ENCODE measurements at regions not wholly inside any gene's neighbourhood (a gene's known extent, or its start where the extent isn't known, plus 50 kb on each side); places are given as distances from the start of the nearest gene placed in this dataset.

DNA sequence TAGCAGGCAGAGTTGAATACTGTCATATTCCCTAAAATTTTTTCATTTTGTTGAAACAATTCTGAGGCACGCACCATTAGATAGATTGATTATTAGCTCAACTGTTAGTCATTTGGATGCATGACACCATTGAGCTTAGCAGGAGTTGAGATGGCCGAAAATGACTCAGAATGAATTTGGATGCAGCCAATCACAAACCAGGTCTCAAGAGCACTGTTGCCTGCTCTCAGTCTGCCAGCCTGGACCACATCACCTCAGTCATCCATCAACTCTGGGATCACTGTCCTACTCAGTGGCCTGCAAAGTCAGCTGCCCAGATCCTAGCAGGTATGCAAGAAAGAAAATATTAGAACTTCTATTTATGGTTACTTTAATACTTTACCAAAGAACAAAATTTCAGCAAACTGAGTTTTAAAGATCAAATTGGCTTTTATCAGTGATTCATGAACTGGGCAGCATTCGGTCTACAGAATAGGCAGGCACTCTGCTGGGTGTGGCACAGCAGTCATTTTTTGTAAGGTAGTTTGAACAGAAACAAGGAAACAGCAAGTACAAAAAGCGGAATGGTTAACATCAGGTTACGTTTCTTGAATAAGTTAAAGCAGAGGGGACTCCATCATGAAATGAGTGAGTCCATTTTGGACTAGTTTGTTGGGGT is 152.7 kb upstream of the ARHGAP28 start:
- Histone ChIP-seq H3K9me1 (ENCODE audit: control insufficient read depth, insufficient read depth, low read length) (no peaks in the 10 kb centered on the region), H3K9me3 (replicated peaks; ENCODE audit: control insufficient read depth, insufficient read depth, low read depth, low read length) (no peaks in the 10 kb centered on the region), H3K27me3 (ENCODE audit: control insufficient read depth in 2 of 2, insufficient read depth in 2 of 2, low read length in 2 of 2) (peaks cover 0 to 4% of the 10 kb centered on the region in 2 experiments; a peak in 1 of 5 replicates), H3K36me3 (ENCODE audit: control insufficient read depth, insufficient read depth, low read length) (no peaks in the 10 kb centered on the region), H4K20me1 (replicated peaks; ENCODE audit: control insufficient read depth, insufficient read depth, low read length) (no peaks in the 10 kb centered on the region), H3K4me2 (ENCODE audit: insufficient read depth, low read length) (no peak overlapping the region), H3K4me1 (replicated peaks in 1 of 2; ENCODE audit: control insufficient read depth in 2 of 2, insufficient read depth in 2 of 2, low read length in 2 of 2) (no peaks in the 10 kb centered on the region), H3K79me2 (ENCODE audit: control insufficient read depth, insufficient read depth, low read length) (no peaks in the 10 kb centered on the region), H3K27ac (ENCODE audit: extremely low read depth, low read depth, low read length) (no peak overlapping the region), H2AFZ (ENCODE audit: low read depth, low read length) (no peak overlapping the region), H3K9ac (ENCODE audit: insufficient read depth in 1 of 2, low read depth in 2 of 2, low read length in 2 of 2) (no peak overlapping the region), H3K4me3 (no peak overlapping the region)
- BruUV-seq (replicated peaks), result no TSS peak
- no peak for FAIRE-seq
- in situ Hi-C loops (cut with MboI) (no loop called here), intact Hi-C loops (cut with micrococcal nuclease) (no loop called here)
- TF ChIP-seq ZFP1 (CRISPR knock-in tag; IDR thresholded peaks at IDR 0.05) (no peak), ZNF584 (CRISPR knock-in tag; IDR thresholded peaks at IDR 0.05; ENCODE audit: low read depth) (no peak), RNF2 (IDR thresholded peaks at IDR 0.05) (no peak), MTA2 (IDR thresholded peaks at IDR 0.05; ENCODE audit: low read depth) (no peak), MXI1 (IDR thresholded peaks at IDR 0.05; ENCODE audit: low read depth, low read length) (no peak)
- TF ChIP-seq, protein P1, sequence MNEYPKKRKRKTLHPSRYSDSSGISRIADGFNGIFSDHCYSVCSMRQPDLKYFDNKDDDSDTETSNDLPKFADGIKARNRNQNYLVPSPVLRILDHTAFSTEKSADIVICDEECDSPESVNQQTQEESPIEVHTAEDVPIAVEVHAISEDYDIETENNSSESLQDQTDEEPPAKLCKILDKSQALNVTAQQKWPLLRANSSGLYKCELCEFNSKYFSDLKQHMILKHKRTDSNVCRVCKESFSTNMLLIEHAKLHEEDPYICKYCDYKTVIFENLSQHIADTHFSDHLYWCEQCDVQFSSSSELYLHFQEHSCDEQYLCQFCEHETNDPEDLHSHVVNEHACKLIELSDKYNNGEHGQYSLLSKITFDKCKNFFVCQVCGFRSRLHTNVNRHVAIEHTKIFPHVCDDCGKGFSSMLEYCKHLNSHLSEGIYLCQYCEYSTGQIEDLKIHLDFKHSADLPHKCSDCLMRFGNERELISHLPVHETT (CRISPR knock-in tag; conservative IDR thresholded peaks at IDR 0.05 in 1 of 2, IDR thresholded peaks at IDR 0.05 in 1 of 2), result no peak
- TF ChIP-seq, protein P2, sequence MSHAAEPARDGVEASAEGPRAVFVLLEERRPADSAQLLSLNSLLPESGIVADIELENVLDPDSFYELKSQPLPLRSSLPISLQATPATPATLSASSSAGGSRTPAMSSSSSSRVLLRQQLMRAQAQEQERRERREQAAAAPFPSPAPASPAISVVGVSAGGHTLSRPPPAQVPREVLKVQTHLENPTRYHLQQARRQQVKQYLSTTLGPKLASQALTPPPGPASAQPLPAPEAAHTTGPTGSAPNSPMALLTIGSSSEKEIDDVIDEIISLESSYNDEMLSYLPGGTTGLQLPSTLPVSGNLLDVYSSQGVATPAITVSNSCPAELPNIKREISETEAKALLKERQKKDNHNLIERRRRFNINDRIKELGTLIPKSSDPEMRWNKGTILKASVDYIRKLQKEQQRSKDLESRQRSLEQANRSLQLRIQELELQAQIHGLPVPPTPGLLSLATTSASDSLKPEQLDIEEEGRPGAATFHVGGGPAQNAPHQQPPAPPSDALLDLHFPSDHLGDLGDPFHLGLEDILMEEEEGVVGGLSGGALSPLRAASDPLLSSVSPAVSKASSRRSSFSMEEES (CRISPR knock-in tag; IDR thresholded peaks at IDR 0.05), result no peak
- TF ChIP-seq, protein P3, sequence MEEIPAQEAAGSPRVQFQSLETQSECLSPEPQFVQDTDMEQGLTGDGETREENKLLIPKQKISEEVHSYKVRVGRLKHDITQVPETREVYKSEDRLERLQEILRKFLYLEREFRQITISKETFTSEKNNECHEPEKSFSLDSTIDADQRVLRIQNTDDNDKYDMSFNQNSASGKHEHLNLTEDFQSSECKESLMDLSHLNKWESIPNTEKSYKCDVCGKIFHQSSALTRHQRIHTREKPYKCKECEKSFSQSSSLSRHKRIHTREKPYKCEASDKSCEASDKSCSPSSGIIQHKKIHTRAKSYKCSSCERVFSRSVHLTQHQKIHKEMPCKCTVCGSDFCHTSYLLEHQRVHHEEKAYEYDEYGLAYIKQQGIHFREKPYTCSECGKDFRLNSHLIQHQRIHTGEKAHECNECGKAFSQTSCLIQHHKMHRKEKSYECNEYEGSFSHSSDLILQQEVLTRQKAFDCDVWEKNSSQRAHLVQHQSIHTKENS (CRISPR knock-in tag; IDR thresholded peaks at IDR 0.05), result no peak
- TF ChIP-seq, protein P4, sequence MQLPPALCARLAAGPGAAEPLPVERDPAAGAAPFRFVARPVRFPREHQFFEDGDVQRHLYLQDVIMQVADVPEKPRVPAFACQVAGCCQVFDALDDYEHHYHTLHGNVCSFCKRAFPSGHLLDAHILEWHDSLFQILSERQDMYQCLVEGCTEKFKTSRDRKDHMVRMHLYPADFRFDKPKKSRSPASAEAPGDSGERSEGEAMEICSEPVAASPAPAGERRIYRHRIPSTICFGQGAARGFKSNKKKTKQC (CRISPR knock-in tag; IDR thresholded peaks at IDR 0.05), result no peak
- TF ChIP-seq, protein P5, sequence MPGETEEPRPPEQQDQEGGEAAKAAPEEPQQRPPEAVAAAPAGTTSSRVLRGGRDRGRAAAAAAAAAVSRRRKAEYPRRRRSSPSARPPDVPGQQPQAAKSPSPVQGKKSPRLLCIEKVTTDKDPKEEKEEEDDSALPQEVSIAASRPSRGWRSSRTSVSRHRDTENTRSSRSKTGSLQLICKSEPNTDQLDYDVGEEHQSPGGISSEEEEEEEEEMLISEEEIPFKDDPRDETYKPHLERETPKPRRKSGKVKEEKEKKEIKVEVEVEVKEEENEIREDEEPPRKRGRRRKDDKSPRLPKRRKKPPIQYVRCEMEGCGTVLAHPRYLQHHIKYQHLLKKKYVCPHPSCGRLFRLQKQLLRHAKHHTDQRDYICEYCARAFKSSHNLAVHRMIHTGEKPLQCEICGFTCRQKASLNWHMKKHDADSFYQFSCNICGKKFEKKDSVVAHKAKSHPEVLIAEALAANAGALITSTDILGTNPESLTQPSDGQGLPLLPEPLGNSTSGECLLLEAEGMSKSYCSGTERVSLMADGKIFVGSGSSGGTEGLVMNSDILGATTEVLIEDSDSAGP (CRISPR knock-in tag; IDR thresholded peaks at IDR 0.05), result no peak
- TF ChIP-seq, protein P6, sequence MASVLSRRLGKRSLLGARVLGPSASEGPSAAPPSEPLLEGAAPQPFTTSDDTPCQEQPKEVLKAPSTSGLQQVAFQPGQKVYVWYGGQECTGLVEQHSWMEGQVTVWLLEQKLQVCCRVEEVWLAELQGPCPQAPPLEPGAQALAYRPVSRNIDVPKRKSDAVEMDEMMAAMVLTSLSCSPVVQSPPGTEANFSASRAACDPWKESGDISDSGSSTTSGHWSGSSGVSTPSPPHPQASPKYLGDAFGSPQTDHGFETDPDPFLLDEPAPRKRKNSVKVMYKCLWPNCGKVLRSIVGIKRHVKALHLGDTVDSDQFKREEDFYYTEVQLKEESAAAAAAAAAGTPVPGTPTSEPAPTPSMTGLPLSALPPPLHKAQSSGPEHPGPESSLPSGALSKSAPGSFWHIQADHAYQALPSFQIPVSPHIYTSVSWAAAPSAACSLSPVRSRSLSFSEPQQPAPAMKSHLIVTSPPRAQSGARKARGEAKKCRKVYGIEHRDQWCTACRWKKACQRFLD (CRISPR knock-in tag; IDR thresholded peaks at IDR 0.05), result no peak
- 2% methylated on average over 5 of the region's 5 CpGs for WGBS (ENCODE audit: insufficient coverage, low coverage, missing lambda C conversion rate)
- no peak for DNase-seq (ENCODE audit: extremely low read depth in 1 of 4, low spot score in 3 of 4)
- ATAC-seq, result no peak
- ChIA-PET CTCF (ENCODE audit: low intra/inter-chr PET ratio) (no interaction called here), POLR2A (interaction anchor here (0.8 kb wide), 1 partner anchor 343 kb away, joined by 3 read pairs; no protein-coding TSS in a partner anchor)
